Fibroblast of villous mesenchyme (primary cell): ENCODE measurements at regions not wholly inside any gene's neighbourhood (a gene's known extent, or its start where the extent isn't known, plus 50 kb on each side); places are given as distances from the start of the nearest gene placed in this dataset.
"Not testable (repeated sequence)": the region's sequence is repeated elsewhere in the genome, so short reads cannot be mapped to it uniquely, and the experiment has no call there.

Source experiments
- DNase-seq: peaks from one replicate; pipeline ENCODE4 v3.0.0-alpha.2; 2010; ENCODE audit warnings: low read depth
- H3K4me3 ChIP-seq: 2 replicates; pipeline ENCODE4 v1.5.1; 2011; ENCODE audit warnings: low read depth, mild to moderate bottlenecking, low read length
- TF ChIP-seq, protein P1 (sequence below): IDR thresholded peaks from 2 replicates; pipeline ENCODE4 v1.5.1; 2012; ENCODE audit warnings: low read depth, mild to moderate bottlenecking, low read length; ENCODE audit not compliant: insufficient read depth

DNA sequence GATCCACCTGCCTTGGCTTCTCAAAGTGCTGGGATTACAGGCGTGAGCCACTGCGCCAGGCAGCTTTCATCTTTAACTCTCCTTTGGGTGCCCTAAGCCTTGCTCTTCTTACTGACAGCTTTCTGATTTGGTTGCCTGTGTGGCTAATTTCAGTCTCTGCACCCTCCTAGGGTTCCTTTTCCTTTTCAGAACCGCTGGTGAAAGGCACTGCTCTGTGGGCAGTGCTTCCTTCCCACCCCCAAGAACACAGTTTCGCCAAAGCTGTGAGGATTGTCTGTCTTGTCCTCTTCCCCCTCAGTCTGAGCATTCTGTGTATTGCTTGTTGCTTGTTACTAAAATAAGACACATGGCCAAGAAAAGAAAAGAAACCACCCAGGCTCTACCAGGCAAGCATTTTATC lies 101.4 kb upstream of the FRMPD3 start:
- DNase-seq: no peak
- no peak overlapping the region for H3K4me3 ChIP-seq
- TF ChIP-seq, protein P1, sequence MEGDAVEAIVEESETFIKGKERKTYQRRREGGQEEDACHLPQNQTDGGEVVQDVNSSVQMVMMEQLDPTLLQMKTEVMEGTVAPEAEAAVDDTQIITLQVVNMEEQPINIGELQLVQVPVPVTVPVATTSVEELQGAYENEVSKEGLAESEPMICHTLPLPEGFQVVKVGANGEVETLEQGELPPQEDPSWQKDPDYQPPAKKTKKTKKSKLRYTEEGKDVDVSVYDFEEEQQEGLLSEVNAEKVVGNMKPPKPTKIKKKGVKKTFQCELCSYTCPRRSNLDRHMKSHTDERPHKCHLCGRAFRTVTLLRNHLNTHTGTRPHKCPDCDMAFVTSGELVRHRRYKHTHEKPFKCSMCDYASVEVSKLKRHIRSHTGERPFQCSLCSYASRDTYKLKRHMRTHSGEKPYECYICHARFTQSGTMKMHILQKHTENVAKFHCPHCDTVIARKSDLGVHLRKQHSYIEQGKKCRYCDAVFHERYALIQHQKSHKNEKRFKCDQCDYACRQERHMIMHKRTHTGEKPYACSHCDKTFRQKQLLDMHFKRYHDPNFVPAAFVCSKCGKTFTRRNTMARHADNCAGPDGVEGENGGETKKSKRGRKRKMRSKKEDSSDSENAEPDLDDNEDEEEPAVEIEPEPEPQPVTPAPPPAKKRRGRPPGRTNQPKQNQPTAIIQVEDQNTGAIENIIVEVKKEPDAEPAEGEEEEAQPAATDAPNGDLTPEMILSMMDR: no peak

DNA sequence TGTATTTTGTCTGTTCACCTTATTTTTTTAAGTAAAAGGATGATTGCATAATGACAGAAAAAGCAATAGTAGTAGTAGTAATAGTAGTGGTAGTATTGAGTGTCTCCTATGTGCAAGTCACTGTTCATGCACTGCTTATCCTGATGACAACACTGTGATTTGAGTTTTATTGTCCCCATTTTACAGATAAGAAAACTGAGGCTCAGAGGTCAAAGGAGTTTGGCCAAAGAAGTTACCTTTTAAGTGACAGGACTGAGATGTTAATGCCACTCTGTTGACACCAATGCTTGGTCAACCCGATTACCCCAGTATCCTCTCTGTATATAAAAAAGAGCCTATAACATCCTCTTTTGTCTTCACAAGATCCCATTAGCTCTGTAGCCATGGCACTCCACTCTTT lies 100.5 kb upstream of the FRMPD3 start:
- no peak overlapping the region for H3K4me3 ChIP-seq
- no peak for DNase-seq
- TF ChIP-seq, protein P1: no peak

DNA sequence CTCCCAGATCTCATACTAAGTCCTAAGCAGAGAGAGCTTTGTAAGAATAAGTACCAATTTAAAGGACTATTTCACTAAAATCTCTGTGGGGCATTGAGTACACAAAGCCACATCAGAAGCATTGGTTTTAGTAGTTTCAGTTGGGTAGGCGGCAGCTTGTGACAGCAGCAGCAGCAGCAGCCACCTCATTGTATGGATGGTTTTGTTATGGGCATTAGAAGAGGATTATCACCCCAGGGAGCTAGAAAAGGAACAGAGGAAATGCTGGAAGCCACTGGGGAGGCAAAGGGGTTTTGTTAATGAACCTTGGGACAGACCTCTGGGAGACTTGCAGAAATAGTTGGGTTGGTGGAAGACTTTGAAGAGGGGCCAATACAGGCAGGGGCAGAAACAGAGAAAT lies 93.9 kb upstream of the FRMPD3 start:
- TF ChIP-seq, protein P1: no peak
- no peak for DNase-seq
- no peak overlapping the region for H3K4me3 ChIP-seq

DNA sequence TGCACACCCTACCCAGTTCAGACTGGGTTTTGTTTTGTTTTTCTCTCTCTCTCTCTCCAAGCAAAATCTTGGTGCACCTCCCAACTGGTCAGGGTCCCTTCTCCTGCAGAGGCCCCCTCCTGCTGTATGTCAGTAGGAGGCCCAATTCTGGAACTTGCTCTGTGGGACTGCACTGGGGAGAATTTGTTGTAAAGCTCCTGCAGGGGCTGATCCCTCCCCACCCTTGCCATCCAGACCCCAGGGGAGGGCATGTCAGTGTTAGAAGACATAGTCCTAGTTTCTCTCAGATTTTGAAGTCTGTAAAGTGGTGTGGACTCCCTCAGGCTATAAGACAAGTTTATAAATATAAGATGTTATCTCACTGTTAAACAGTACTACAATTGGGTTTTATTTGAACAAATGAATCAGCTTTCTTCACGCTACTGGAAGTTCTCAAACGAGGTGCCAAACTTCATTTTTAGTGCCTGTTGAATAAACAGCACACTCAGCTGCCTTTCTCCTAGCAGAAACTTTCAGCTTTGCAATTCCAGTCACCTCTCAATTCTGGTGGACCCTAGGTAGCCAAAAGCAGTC lies 88.6 kb upstream of the FRMPD3 start:
- DNase-seq: no peak
- TF ChIP-seq, protein P1: no peak
- no peak overlapping the region for H3K4me3 ChIP-seq

DNA sequence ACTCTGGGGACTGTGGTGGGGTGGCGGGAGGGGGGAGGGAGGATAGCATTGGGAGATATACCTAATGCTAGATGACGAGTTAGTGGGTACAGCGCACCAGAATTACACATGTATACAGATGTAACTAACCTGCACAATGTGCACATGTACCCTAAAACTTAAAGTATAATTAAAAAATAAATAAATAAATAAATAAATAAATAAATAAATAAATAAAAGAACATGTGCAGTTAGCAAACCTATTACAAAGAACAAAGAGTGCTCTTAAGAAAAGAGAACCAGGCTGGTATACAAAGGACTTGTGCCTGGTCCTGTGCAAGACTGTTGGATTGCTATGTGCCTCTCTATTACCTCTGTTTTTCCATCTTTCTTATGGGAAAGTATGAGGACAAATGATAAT lies 79.3 kb upstream of the FRMPD3 start:
- not testable (repeated sequence) for DNase-seq, H3K4me3 ChIP-seq

DNA sequence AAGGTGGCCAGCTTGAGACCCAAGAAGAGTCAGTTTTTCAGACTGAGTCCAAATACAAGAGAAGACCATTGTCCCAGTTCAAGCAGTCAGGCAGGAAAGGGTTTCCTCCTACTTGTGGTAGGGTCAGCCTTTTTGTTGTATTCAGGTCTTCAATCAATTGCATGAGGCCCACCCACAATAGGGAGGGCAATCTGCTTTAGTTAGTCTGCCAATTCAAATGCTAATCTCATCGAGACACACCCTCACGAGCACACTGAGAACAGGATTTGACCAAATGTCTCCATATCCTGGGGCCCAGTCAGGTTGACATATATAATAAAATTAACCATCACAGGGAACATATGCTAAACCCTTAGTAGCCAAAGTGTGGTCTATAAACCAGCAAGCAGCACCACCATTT lies 75.3 kb upstream of the FRMPD3 start:
- TF ChIP-seq, protein P1: no peak
- H3K4me3 ChIP-seq: no peak overlapping the region
- no peak for DNase-seq

DNA sequence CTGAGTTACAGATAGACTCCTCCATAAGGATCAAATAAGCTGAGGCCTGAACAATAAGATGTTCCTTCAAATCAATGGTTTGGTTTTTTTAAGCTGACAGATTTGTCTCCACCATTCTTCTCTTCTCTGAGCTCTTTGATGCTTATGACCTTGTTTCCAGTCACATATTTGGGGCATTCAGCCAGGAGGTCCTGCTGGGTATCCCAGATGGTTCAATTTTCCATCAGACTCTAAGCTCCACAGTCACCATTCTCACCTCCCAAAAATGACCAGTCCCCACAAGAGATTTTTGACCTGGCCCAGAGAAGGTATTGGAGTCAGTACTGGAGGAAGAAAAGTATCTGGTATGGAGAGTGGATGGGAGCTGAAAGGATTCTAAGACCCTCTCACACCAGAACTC lies 74.6 kb upstream of the FRMPD3 start:
- no peak for DNase-seq
- H3K4me3 ChIP-seq: no peak overlapping the region
- TF ChIP-seq, protein P1: no peak

DNA sequence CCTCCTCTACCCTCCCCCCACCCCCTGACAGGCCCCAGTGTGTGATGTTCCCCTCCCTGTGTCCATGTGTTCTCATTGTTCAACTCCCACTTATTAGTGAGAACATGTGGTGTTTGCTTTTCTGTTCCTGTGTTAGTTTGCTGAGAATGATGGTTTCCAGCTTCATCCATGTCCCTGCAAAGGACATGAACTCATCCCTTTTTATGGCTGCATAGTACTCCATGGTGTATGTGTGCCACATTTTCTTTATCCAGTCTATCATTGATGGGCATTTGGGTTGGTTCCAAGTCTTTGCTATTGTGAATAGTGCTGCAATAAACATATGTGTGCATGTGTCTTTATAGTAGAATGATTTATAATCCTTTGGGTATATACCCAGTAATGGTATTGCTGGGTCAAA lies 73.3 kb upstream of the FRMPD3 start:
- not testable (repeated sequence) for DNase-seq, H3K4me3 ChIP-seq
